ENCODE measurements at regions not wholly inside any gene's neighbourhood (a gene's known extent, or its start where the extent isn't known, plus 50 kb on each side); places are given as distances from the start of the nearest gene placed in this dataset.

DNA sequence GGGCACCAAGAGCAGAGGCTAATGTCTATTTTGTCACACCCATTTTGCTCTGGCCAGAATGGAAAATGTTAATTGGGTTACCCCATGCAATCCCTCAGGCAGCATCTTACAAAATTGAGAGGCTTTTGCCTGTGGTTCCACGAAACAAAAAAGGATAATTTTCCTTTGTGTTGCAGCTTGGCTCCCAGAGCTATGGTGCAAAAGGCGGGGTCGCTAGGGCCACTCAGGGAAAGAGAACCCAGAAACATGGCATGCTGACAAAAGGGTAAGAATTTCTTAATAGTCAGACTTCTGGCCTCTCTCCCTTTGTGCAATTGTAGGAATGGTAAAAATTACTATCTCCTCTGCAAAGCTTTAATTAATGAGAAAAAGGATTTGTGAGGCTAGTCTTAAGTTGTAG, 119.6 kb upstream of the BANK1 start:
- TF ChIP-seq, protein P1, sequence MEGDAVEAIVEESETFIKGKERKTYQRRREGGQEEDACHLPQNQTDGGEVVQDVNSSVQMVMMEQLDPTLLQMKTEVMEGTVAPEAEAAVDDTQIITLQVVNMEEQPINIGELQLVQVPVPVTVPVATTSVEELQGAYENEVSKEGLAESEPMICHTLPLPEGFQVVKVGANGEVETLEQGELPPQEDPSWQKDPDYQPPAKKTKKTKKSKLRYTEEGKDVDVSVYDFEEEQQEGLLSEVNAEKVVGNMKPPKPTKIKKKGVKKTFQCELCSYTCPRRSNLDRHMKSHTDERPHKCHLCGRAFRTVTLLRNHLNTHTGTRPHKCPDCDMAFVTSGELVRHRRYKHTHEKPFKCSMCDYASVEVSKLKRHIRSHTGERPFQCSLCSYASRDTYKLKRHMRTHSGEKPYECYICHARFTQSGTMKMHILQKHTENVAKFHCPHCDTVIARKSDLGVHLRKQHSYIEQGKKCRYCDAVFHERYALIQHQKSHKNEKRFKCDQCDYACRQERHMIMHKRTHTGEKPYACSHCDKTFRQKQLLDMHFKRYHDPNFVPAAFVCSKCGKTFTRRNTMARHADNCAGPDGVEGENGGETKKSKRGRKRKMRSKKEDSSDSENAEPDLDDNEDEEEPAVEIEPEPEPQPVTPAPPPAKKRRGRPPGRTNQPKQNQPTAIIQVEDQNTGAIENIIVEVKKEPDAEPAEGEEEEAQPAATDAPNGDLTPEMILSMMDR (IDR thresholded peaks at IDR 0.05; ENCODE audit: low read depth, low read length) = no peak
- Histone ChIP-seq H3K4me3 (ENCODE audit: low read depth, low read length) (no peak overlapping the region), H3K27me3 (ENCODE audit: control insufficient read depth, insufficient read depth, low read length) (no peaks in the 10 kb centered on the region), H3K9me3 (ENCODE audit: control insufficient read depth, insufficient read depth, low read length) (no peaks in the 10 kb centered on the region), H3K27ac (ENCODE audit: low read depth, low read length) (no peak overlapping the region)
- DNase-seq (ENCODE audit: low read depth, low spot score) = no peak
- ChIA-PET POLR2A (no interaction called here), CTCF (no interaction called here)

DNA sequence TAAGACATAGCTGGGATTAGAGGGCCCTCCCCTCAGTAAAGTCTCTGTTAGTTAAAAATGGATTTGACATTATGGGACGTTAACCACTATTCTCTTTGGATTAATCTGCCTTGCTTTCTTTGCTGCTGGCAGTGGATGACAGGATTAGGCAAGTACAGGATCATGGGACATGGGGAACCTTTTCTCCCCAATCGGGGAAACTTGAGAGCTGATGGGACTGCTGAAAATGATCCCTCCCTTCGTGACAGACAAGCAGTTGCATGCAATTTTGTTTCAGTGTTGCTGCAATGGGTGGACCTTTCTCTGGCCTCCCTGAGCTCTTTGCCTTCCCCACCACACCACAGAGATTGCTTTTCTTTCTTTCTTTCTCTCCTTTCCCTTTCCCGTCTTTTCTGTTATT, 120.2 kb upstream of the BANK1 start:
- TF ChIP-seq, protein P1 (IDR thresholded peaks at IDR 0.05; ENCODE audit: low read depth, low read length) = no peak
- no peaks in the 10 kb centered on the region for H3K9me3 ChIP-seq (ENCODE audit: control insufficient read depth, insufficient read depth, low read length)
- ChIA-PET CTCF (no interaction called here), POLR2A (no interaction called here)
- DNase-seq (ENCODE audit: low read depth, low spot score) = no peak
- no peaks in the 10 kb centered on the region for H3K27me3 ChIP-seq (ENCODE audit: control insufficient read depth, insufficient read depth, low read length)
- no peak overlapping the region for H3K4me3 ChIP-seq (ENCODE audit: low read depth, low read length)
- no peak overlapping the region for H3K27ac ChIP-seq (ENCODE audit: low read depth, low read length)

DNA sequence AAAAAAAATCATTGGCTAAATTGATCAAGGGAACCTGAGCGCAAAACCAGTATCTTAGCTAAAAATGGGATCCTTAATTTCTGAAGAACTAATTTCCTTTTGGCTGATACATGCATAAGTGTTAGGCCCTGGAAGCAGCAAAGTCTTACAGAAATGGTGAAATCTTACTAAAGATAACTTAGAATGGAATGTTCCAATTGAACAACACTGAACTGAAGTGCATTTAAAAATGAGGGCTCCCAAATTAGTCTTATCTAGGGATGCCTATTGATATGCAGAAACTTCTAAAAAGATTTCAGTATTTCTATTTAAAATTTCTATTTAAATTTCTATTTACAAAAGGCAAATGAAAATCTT, 120.7 kb upstream of the BANK1 start:
- Histone ChIP-seq H3K9me3 (ENCODE audit: control insufficient read depth, insufficient read depth, low read length) (no peaks in the 10 kb centered on the region), H3K4me3 (ENCODE audit: low read depth, low read length) (no peak overlapping the region), H3K27me3 (ENCODE audit: control insufficient read depth, insufficient read depth, low read length) (no peaks in the 10 kb centered on the region), H3K27ac (ENCODE audit: low read depth, low read length) (no peak overlapping the region)
- TF ChIP-seq, protein P1 (IDR thresholded peaks at IDR 0.05; ENCODE audit: low read depth, low read length) = no peak
- POLR2A ChIA-PET = no interaction called here
- CTCF ChIA-PET = no interaction called here
- no peak for DNase-seq (ENCODE audit: low read depth, low spot score)

DNA sequence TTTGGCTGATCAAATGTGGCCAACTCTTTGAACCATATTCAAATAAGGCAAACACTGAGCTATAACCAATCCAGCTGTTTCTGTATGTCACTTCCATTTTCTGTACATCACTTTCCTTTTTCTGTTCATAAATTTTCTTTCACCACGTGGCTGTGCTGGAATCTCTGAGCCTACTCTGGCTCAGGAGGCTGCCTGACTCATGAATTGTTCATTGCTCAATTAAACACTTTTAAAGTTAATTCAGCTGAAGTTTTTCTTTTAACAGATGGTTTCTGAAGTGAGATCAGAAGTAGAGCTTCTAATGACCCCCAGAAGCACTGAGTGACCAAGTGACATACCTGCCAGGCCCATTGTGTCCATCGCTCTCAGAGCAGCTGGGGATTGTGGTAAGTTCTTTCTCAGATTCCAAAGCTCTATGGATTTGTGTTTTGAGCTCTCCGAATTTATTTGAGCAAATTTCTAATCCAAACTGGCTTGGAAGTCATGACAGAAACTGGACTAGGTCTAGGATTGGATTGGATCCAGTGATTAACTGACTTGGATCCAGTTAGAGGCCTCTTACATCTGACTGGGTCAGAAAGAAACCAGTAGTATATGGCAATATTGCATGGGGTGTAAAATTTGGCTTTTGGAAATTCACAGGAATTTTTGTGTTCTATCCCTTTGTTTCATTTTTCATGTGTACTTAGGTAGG, 121.2 kb upstream of the BANK1 start:
- TF ChIP-seq, protein P1 (IDR thresholded peaks at IDR 0.05; ENCODE audit: low read depth, low read length) = no peak
- no peak overlapping the region for H3K27ac ChIP-seq (ENCODE audit: low read depth, low read length)
- POLR2A ChIA-PET = no interaction called here
- CTCF ChIA-PET = no interaction called here
- H3K27me3 ChIP-seq (ENCODE audit: control insufficient read depth, insufficient read depth, low read length) = no peaks in the 10 kb centered on the region
- no peak overlapping the region for H3K4me3 ChIP-seq (ENCODE audit: low read depth, low read length)
- no peaks in the 10 kb centered on the region for H3K9me3 ChIP-seq (ENCODE audit: control insufficient read depth, insufficient read depth, low read length)
- no peak for DNase-seq (ENCODE audit: low read depth, low spot score)

DNA sequence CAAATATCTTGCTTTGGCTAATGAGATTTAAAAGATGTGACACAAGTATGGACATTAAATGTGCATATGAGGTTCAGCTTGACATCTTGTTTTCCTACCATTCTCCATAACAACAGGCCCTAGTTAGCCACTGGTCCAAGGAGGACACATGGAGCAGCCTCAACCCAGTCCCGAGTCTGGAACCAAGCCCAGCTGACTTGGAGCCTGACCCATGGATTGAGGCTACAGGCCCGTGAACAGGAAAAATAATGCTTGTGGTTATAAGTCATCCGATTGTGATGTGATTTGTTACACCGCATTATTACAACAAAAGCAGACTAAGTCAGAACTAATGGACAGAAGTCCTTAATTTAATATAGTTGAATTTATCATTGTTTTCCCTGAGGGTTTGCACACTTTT, 123.2 kb upstream of the BANK1 start:
- no peak for DNase-seq (ENCODE audit: low read depth, low spot score)
- no peaks in the 10 kb centered on the region for H3K9me3 ChIP-seq (ENCODE audit: control insufficient read depth, insufficient read depth, low read length)
- ChIA-PET POLR2A (no interaction called here), CTCF (interaction anchor here (0.5 kb wide), 1 partner anchor 16 kb away, joined by 4 read pairs; no protein-coding TSS in a partner anchor)
- H3K4me3 ChIP-seq (ENCODE audit: low read depth, low read length) = no peak overlapping the region
- H3K27ac ChIP-seq (ENCODE audit: low read depth, low read length) = no peak overlapping the region
- no peaks in the 10 kb centered on the region for H3K27me3 ChIP-seq (ENCODE audit: control insufficient read depth, insufficient read depth, low read length)
- TF ChIP-seq, protein P1 (IDR thresholded peaks at IDR 0.05; ENCODE audit: low read depth, low read length) = no peak
